ENCODE measurements at regions not wholly inside any gene's neighbourhood (a gene's known extent, or its start where the extent isn't known, plus 50 kb on each side); places are given as distances from the start of the nearest gene placed in this dataset.

DNA sequence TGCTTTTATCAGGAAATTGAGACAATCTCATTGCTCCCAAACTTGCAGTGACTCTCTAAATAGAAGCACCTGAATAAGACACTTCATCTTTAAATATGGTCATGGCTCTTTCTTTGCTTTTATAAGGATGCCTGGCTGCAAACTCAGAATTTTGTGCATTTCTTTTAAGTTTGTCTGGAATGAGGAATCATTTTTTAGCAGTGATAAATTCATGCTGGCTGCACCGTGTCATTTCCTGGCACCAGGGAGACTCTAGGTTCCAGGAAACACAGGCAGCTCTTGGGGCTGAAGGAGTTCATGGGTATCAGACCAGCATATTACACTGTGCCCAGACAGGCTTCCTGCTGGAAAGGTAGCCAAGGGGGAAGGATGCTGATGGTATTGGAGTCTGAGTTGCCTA lies 109.9 kb downstream of the NUDT12 start:
- H3K4me3 ChIP-seq (ENCODE audit: low read depth, low read length), result no peak overlapping the region
- no peak for TF ChIP-seq POLR2A (IDR thresholded peaks at IDR 0.05; ENCODE audit: extremely low read depth, insufficient read length)
- TF ChIP-seq MYC (IDR thresholded peaks at IDR 0.05; ENCODE audit: low read depth, low read length), result no peak
- TF ChIP-seq, protein P1, sequence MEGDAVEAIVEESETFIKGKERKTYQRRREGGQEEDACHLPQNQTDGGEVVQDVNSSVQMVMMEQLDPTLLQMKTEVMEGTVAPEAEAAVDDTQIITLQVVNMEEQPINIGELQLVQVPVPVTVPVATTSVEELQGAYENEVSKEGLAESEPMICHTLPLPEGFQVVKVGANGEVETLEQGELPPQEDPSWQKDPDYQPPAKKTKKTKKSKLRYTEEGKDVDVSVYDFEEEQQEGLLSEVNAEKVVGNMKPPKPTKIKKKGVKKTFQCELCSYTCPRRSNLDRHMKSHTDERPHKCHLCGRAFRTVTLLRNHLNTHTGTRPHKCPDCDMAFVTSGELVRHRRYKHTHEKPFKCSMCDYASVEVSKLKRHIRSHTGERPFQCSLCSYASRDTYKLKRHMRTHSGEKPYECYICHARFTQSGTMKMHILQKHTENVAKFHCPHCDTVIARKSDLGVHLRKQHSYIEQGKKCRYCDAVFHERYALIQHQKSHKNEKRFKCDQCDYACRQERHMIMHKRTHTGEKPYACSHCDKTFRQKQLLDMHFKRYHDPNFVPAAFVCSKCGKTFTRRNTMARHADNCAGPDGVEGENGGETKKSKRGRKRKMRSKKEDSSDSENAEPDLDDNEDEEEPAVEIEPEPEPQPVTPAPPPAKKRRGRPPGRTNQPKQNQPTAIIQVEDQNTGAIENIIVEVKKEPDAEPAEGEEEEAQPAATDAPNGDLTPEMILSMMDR (IDR thresholded peaks at IDR 0.05; ENCODE audit: low read depth, low read length), result no peak
- TF ChIP-seq, protein P2, sequence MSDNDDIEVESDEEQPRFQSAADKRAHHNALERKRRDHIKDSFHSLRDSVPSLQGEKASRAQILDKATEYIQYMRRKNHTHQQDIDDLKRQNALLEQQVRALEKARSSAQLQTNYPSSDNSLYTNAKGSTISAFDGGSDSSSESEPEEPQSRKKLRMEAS (IDR thresholded peaks at IDR 0.05; ENCODE audit: low read depth, low read length), result no peak
- DNase-seq (ENCODE audit: low read depth), result no peak

DNA sequence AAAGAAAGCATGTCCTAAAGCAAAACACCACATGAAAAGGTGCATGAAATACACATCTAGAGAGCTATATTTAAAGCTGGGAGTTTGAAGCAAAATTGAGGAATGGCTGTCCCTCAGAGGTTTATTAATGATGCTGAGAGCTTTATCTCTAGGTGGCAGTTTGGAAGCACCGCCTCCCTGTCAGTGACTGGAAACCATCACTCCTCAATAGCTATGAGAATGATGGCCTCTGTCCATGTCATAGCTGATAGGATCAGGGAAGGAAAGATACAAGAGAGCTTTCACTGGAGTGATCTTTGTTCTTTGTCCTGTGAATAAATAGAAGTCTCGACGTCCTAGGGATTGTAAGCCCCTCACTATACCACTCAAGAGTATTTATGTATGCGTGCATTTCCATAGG lies 110.5 kb downstream of the NUDT12 start:
- TF ChIP-seq MYC (IDR thresholded peaks at IDR 0.05; ENCODE audit: low read depth, low read length), result no peak
- TF ChIP-seq, protein P2 (IDR thresholded peaks at IDR 0.05; ENCODE audit: low read depth, low read length), result no peak
- TF ChIP-seq, protein P1 (IDR thresholded peaks at IDR 0.05; ENCODE audit: low read depth, low read length), result no peak
- TF ChIP-seq POLR2A (IDR thresholded peaks at IDR 0.05; ENCODE audit: extremely low read depth, insufficient read length), result no peak
- no peak for DNase-seq (ENCODE audit: low read depth)
- H3K4me3 ChIP-seq (ENCODE audit: low read depth, low read length), result no peak overlapping the region

DNA sequence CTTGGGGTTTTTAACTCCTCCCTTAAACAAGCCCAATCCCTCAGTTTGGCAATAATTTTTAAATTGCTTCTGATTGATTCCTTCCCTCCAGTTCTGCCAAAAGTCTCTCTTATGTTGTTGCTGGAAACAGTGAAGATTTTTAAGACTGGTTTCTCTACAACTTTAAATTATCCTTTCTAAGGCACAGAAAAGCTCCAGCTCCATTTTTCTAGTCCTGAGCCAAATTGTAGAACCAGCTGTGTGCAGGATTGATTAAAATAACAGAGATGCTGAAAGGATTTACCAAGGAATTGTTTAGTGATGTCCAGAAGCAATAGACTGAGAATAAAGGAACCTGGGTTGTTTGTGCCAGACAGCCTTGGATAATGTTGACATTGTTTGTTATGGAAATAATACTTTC lies 111.3 kb downstream of the NUDT12 start:
- TF ChIP-seq, protein P1 (IDR thresholded peaks at IDR 0.05; ENCODE audit: low read depth, low read length), result no peak
- TF ChIP-seq, protein P2 (IDR thresholded peaks at IDR 0.05; ENCODE audit: low read depth, low read length), result no peak
- no peak for TF ChIP-seq MYC (IDR thresholded peaks at IDR 0.05; ENCODE audit: low read depth, low read length)
- no peak overlapping the region for H3K4me3 ChIP-seq (ENCODE audit: low read depth, low read length)
- DNase-seq (ENCODE audit: low read depth), result no peak

DNA sequence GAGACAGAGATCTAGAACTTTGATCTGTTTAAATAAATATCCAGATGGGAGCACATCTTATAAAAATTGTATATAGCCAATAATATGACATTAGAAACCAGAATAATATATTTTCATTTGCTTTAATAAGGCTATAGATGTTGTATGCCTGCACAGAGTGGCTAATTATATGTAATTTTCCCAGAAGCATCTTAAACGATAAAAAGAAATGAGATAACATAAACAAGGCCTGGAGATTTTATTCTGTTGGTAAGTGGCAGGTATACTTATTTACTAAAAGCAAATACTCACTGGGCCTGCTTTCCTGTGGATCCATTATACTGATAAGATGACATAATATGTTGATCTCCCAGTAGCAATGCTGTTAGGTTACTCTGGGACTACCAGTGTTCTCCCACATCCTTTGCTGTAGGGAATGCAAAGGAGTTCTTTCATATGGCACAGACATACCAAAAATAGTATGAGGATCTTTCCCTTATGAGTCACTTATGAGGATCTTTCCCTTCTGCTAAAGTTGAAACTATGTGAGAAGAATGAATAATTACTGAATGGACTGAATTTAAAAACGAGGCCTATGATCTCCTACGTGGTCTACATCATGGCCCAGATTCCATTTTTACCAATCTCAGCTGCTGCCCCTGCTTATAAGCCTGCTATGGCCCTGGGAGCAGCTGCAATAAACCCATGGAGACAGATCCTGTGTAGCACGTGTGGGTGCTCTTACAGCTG lies 112.1 kb downstream of the NUDT12 start:
- H3K4me3 ChIP-seq (ENCODE audit: low read depth, low read length), result no peak overlapping the region
- TF ChIP-seq POLR2A (IDR thresholded peaks at IDR 0.05; ENCODE audit: extremely low read depth, insufficient read length), result no peak
- TF ChIP-seq, protein P2 (IDR thresholded peaks at IDR 0.05; ENCODE audit: low read depth, low read length), result no peak
- TF ChIP-seq MYC (IDR thresholded peaks at IDR 0.05; ENCODE audit: low read depth, low read length), result no peak
- TF ChIP-seq, protein P1 (IDR thresholded peaks at IDR 0.05; ENCODE audit: low read depth, low read length), result no peak
- no peak for DNase-seq (ENCODE audit: low read depth)

DNA sequence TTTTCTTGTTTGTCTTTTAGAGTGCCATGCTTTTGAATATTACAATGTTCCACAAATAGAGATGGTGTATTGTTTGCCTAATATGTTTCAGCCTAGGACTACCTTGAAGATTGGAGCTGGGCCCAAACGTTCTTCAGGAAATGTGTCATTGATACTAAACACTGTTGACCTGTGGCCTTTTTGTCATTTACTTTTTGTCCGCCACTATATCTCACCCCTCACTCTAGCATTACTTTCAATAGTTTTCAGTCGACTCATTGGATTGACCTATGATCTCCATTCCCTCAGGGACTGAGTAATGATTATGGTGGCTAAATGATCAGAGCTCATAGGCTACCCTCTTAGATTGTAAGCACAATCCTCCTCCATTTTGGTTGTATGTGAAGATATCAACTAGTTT lies 115.8 kb downstream of the NUDT12 start:
- DNase-seq (ENCODE audit: low read depth), result no peak
- no peak overlapping the region for H3K4me3 ChIP-seq (ENCODE audit: low read depth, low read length)
- TF ChIP-seq, protein P1 (IDR thresholded peaks at IDR 0.05; ENCODE audit: low read depth, low read length), result no peak
- TF ChIP-seq MYC (IDR thresholded peaks at IDR 0.05; ENCODE audit: low read depth, low read length) (no peak), POLR2A (IDR thresholded peaks at IDR 0.05; ENCODE audit: extremely low read depth, insufficient read length) (no peak)
- TF ChIP-seq, protein P2 (IDR thresholded peaks at IDR 0.05; ENCODE audit: low read depth, low read length), result no peak

Measured in NB4 (cell line).